ENCODE measurements at regions not wholly inside any gene's neighbourhood (a gene's known extent, or its start where the extent isn't known, plus 50 kb on each side); places are given as distances from the start of the nearest gene placed in this dataset.

DNA sequence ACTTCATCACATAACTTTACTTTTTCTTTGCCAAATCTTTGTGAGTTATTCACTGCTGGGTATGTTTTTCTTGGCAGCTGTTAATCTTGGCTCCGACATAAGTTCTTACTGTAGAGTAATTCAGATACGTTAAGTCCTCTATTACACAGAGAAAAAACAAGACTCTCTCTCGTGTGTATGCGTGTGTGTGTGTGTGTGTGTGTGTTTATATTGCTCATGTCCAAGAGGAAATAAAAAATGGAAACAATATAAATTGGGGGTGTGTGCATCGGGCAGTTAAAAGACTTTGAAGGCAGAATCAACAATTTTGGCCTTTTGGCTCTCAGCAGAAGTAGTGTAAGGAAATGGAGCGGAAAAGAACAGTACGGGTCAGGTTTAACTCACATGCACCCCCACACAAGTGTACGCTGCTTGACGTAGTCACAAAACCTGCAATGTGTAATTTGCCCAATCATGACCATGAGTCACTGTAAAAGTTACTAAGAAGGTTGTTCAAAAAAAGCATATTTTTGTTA is 67.2 kb upstream of the IFNE start:
- Histone ChIP-seq H3K4me1 (ENCODE audit: insufficient read depth, low read length) (peaks cover 70% of the 10 kb centered on the region), H3K27me3 (ENCODE audit: low read length) (no peaks in the 10 kb centered on the region), H3K79me2 (ENCODE audit: low read length) (peaks cover 100% of the 10 kb centered on the region), H3K9ac (ENCODE audit: low read length) (peak overlapping the region; percentile 100), H3K4me3 (ENCODE audit: low read length) (peak overlapping the region; percentile 54), H3K4me2 (ENCODE audit: low read length) (peak overlapping the region; percentile 92), H3K36me3 (ENCODE audit: low read depth, low read length) (peaks cover 62% of the 10 kb centered on the region), H3K9me2 (replicated peaks; ENCODE audit: low read length) (no peaks in the 10 kb centered on the region), H2AFZ (ENCODE audit: low read length) (no peak overlapping the region), H3K9me3 (ENCODE audit: low read length) (no peaks in the 10 kb centered on the region), H3F3A (ENCODE audit: low read length, unreplicated experiment) (peaks cover 12% of the 10 kb centered on the region), H3K27ac (ENCODE audit: low read length) (peak overlapping the region; percentile 97), H4K20me1 (ENCODE audit: low read length) (peaks cover 42% of the 10 kb centered on the region)
- POLR2A ChIA-PET (ENCODE audit: unreplicated experiment) = interaction anchor here (0.5 to 0.6 kb wide), 3 partner anchors 61 to 689 kb away, joined by 3 to 9 read pairs (median 4); no protein-coding TSS in a partner anchor
- intact Hi-C loops (cut with micrococcal nuclease) = no loop called here
- BruUV-seq (replicated peaks) = no TSS peak
- peak; percentile 83 for DNase-seq
- peak; percentile 76 for ATAC-seq
- no peak for TF ChIP-seq EZH2 (IDR thresholded peaks at IDR 0.05; ENCODE audit: low read length, unreplicated experiment)
- TF ChIP-seq EZH2phosphoT487 (IDR thresholded peaks at IDR 0.05; ENCODE audit: borderline replicate concordance, low read length) = no peak
- TF ChIP-seq, protein P1, sequence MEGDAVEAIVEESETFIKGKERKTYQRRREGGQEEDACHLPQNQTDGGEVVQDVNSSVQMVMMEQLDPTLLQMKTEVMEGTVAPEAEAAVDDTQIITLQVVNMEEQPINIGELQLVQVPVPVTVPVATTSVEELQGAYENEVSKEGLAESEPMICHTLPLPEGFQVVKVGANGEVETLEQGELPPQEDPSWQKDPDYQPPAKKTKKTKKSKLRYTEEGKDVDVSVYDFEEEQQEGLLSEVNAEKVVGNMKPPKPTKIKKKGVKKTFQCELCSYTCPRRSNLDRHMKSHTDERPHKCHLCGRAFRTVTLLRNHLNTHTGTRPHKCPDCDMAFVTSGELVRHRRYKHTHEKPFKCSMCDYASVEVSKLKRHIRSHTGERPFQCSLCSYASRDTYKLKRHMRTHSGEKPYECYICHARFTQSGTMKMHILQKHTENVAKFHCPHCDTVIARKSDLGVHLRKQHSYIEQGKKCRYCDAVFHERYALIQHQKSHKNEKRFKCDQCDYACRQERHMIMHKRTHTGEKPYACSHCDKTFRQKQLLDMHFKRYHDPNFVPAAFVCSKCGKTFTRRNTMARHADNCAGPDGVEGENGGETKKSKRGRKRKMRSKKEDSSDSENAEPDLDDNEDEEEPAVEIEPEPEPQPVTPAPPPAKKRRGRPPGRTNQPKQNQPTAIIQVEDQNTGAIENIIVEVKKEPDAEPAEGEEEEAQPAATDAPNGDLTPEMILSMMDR (conservative IDR thresholded peaks at IDR 0.05; ENCODE audit: low read depth, low read length) = no peak
- CTCF ChIA-PET = interaction anchor here (0.5 kb wide), 1 partner anchor 240 kb away, joined by 4 read pairs; no protein-coding TSS in a partner anchor

DNA sequence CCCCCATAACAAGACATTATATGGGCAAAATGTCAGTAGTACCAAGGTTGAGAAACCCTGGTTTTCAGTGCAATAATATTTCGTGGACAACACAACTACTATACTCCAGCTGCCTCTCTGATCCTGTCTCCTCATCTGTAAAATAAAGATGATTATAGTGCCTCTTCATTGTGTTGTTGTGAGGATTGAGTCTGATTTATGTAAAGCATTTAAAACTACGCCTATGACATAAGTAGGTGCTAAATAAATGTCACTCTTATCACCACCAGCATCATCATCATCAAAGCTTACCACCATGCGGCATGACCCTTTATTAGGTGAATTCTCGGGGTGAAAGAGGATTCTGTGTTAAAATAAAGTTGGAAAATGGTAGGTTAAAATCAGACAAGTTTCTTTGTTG is 67.8 kb upstream of the IFNE start:
- BruUV-seq (replicated peaks) = TSS peak; percentile 73
- Histone ChIP-seq H3K79me2 (ENCODE audit: low read length) (peaks cover 100% of the 10 kb centered on the region), H3K36me3 (ENCODE audit: low read depth, low read length) (peaks cover 57% of the 10 kb centered on the region), H3K9me3 (ENCODE audit: low read length) (no peaks in the 10 kb centered on the region), H3K9ac (ENCODE audit: low read length) (peak overlapping the region; percentile 100), H3K27me3 (ENCODE audit: low read length) (no peaks in the 10 kb centered on the region), H3K4me1 (ENCODE audit: insufficient read depth, low read length) (peaks cover 70% of the 10 kb centered on the region), H2AFZ (ENCODE audit: low read length) (no peak overlapping the region), H3K4me2 (ENCODE audit: low read length) (peak overlapping the region; percentile 92), H4K20me1 (ENCODE audit: low read length) (peaks cover 36% of the 10 kb centered on the region), H3K27ac (ENCODE audit: low read length) (peak overlapping the region; percentile 97), H3K4me3 (ENCODE audit: low read length) (peak overlapping the region; percentile 54), H3K9me2 (replicated peaks; ENCODE audit: low read length) (no peaks in the 10 kb centered on the region), H3F3A (ENCODE audit: low read length, unreplicated experiment) (peaks cover 11% of the 10 kb centered on the region)
- DNase-seq (no peak), ATAC-seq (peak; percentile 9)
- CTCF ChIA-PET = interaction anchor here (0.6 kb wide), 1 partner anchor 158 kb away, joined by 3 read pairs; no protein-coding TSS in a partner anchor
- POLR2A ChIA-PET (ENCODE audit: unreplicated experiment) = no interaction called here
- intact Hi-C loops (cut with micrococcal nuclease) = loop anchor here (10.0 kb wide), 1 partner anchor 85 kb away; no protein-coding TSS in a partner anchor
- TF ChIP-seq EZH2phosphoT487 (IDR thresholded peaks at IDR 0.05; ENCODE audit: borderline replicate concordance, low read length) (no peak), EZH2 (IDR thresholded peaks at IDR 0.05; ENCODE audit: low read length, unreplicated experiment) (no peak)
- TF ChIP-seq, protein P1 (conservative IDR thresholded peaks at IDR 0.05; ENCODE audit: low read depth, low read length) = no peak

DNA sequence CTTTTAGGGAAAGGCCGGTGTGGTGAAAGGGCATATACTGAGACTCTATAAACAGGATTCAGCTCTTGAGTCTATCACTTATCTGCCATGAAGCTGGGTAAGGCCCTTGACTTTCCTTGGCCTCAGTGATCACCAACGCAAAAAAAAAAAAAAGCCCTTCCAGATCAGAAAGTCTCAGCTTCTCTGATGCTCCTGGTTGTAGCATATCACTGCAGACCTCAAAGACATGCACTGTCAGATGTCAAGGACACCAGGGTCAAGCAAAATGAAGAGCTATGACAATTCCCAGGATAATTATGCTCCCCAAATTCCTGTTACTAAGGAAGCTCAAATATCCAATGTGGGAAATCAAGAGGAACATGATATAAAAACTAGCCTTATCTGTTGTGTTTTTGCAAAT is 68.3 kb upstream of the IFNE start:
- no TSS peak for BruUV-seq (replicated peaks)
- Histone ChIP-seq H3K36me3 (ENCODE audit: low read depth, low read length) (peaks cover 62% of the 10 kb centered on the region), H3K9ac (ENCODE audit: low read length) (peak overlapping the region; percentile 100), H3K27ac (ENCODE audit: low read length) (peak overlapping the region; percentile 97), H3K4me1 (ENCODE audit: insufficient read depth, low read length) (peaks cover 70% of the 10 kb centered on the region), H3K4me3 (ENCODE audit: low read length) (peak overlapping the region; percentile 54), H3K9me2 (replicated peaks; ENCODE audit: low read length) (no peaks in the 10 kb centered on the region), H2AFZ (ENCODE audit: low read length) (no peak overlapping the region), H3F3A (ENCODE audit: low read length, unreplicated experiment) (peaks cover 6% of the 10 kb centered on the region), H3K27me3 (ENCODE audit: low read length) (no peaks in the 10 kb centered on the region), H3K9me3 (ENCODE audit: low read length) (no peaks in the 10 kb centered on the region), H3K79me2 (ENCODE audit: low read length) (peaks cover 100% of the 10 kb centered on the region), H3K4me2 (ENCODE audit: low read length) (peak overlapping the region; percentile 92), H4K20me1 (ENCODE audit: low read length) (peaks cover 32% of the 10 kb centered on the region)
- no peak for ATAC-seq
- DNase-seq = no peak
- intact Hi-C loops (cut with micrococcal nuclease) = loop anchor here (10.0 kb wide), 1 partner anchor 86 kb away; no protein-coding TSS in a partner anchor
- no peak for TF ChIP-seq EZH2phosphoT487 (IDR thresholded peaks at IDR 0.05; ENCODE audit: borderline replicate concordance, low read length)
- TF ChIP-seq, protein P1 (conservative IDR thresholded peaks at IDR 0.05; ENCODE audit: low read depth, low read length) = no peak
- POLR2A ChIA-PET (ENCODE audit: unreplicated experiment) = interaction anchor here (0.6 kb wide), 1 partner anchor 216 kb away, joined by 3 read pairs; no protein-coding TSS in a partner anchor
- CTCF ChIA-PET = interaction anchor here (0.6 kb wide), 1 partner anchor 158 kb away, joined by 3 read pairs; no protein-coding TSS in a partner anchor

All from PC-3 (cell line).